ENCODE measurements at regions not wholly inside any gene's neighbourhood (a gene's known extent, or its start where the extent isn't known, plus 50 kb on each side); places are given as distances from the start of the nearest gene placed in this dataset.
"Not testable (repeated sequence)": the region's sequence is repeated elsewhere in the genome, so short reads cannot be mapped to it uniquely, and the experiment has no call there.

DNA sequence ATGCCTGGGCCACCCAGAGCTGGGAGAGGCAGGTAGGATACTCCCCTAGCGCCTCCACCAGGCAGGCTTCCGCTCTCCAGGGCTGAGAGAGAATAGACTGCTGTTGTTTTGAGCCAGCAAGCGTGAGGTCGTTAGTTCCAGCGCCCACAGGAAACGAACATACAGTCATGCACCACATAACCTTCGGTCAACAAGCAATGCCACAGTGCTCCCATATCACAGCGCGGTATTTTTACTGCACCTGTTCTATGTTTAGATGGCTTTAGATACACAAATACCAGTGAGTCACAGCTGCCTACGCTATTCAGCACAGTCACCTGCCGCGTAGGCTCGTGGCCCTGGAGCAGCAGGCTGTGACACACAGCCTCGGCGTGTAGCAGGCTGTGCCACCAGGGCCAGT is 5502.3 kb upstream of the TPTE start:
- H4K5ac ChIP-seq (ENCODE audit: low read depth, low read length); dilution Hi-C loops (cut with HindIII; ENCODE audit: low sequenced_read_pairs, unreplicated experiment); BruUV-seq (replicated peaks); H2BK15ac ChIP-seq (ENCODE audit: low read depth, low read length); H3K79me1 ChIP-seq (ENCODE audit: low read depth in 1 of 2, low read length in 2 of 2); H3K4me1 ChIP-seq (ENCODE audit: control insufficient read depth, insufficient read depth, low read length); H3K4me2 ChIP-seq (ENCODE audit: low read depth, low read length); H3K9me3 ChIP-seq (ENCODE audit: control insufficient read depth, insufficient read depth, low read length); H2AK9ac ChIP-seq (replicated peaks; ENCODE audit: low read depth, low read length, poor library complexity); H3K9me1 ChIP-seq (ENCODE audit: insufficient read depth, low read length); POLR2A ChIA-PET (ENCODE audit: unreplicated experiment); H2BK5ac ChIP-seq (ENCODE audit: low read depth, low read length, poor library complexity, severe bottlenecking); H3K18ac ChIP-seq (ENCODE audit: low read depth, low read length); H4K20me1 ChIP-seq (ENCODE audit: insufficient read depth, low read length); in situ Hi-C loops (cut with MboI; ENCODE audit: low sequenced_read_pairs); intact Hi-C loops (cut with micrococcal nuclease); H3K9ac ChIP-seq (ENCODE audit: low read depth, low read length); H4K8ac ChIP-seq (ENCODE audit: low read depth in 2 of 2, low read length in 2 of 2); H3K56ac ChIP-seq (ENCODE audit: extremely low read depth, insufficient read depth, low read length); H3K27me3 ChIP-seq (ENCODE audit: control insufficient read depth, insufficient read depth, low read length); H3K27ac ChIP-seq (ENCODE audit: insufficient read depth, low read length); H3K4me3 ChIP-seq (ENCODE audit: insufficient read depth, low read depth, low read length); ATAC-seq (ENCODE audit: low read depth); H2AK5ac ChIP-seq (ENCODE audit: low read depth, low read length); H2BK120ac ChIP-seq (ENCODE audit: low read depth, low read length); H3K23ac ChIP-seq (ENCODE audit: low read depth, low read length); H3K36me3 ChIP-seq (ENCODE audit: control insufficient read depth, insufficient read depth, low read length); CTCF ChIA-PET; H2BK20ac ChIP-seq (ENCODE audit: low read depth, low read length); H4K91ac ChIP-seq (ENCODE audit: insufficient read depth, low read depth, low read length); H3K14ac ChIP-seq (replicated peaks; ENCODE audit: low read depth, low read length); DNase-seq; H3K4ac ChIP-seq (ENCODE audit: low read depth, low read length); H2AFZ ChIP-seq (replicated peaks; ENCODE audit: low read length, poor library complexity): not testable (repeated sequence)
- no CpG with 5 or more reads among the region's 15 CpGs for WGBS, 2 experiments (ENCODE audit: extremely low coverage in 2 of 2, insufficient read length in 1 of 2)

DNA sequence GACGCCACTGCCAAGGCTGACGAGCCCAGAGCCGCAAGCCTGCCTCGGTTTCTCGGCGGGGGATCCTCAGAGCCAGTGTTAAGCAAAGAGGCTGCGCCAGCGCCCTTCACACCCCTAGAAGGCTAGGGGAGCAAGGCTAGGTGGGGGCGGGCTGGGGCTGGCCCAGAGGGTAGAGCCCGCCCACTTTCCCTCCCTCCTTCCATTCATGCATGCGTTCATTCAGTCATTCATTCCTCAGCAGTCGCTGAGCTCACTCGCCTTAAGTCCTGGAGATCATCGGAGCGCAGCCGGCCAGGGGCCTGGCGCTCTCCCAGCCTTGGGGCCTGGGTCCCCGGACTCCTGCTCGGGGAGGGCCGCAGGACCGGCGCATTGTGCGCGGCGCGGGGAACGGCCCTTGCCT is 5499.6 kb upstream of the TPTE start:
- H3K4me3 ChIP-seq (ENCODE audit: insufficient read depth, low read depth, low read length); H3K14ac ChIP-seq (replicated peaks; ENCODE audit: low read depth, low read length); H3K4me1 ChIP-seq (ENCODE audit: control insufficient read depth, insufficient read depth, low read length); H2AK5ac ChIP-seq (ENCODE audit: low read depth, low read length); H4K20me1 ChIP-seq (ENCODE audit: insufficient read depth, low read length); H3K4ac ChIP-seq (ENCODE audit: low read depth, low read length); H3K56ac ChIP-seq (ENCODE audit: extremely low read depth, insufficient read depth, low read length); H3K9ac ChIP-seq (ENCODE audit: low read depth, low read length); H3K4me2 ChIP-seq (ENCODE audit: low read depth, low read length); in situ Hi-C loops (cut with MboI; ENCODE audit: low sequenced_read_pairs); H2BK5ac ChIP-seq (ENCODE audit: low read depth, low read length, poor library complexity, severe bottlenecking); H3K18ac ChIP-seq (ENCODE audit: low read depth, low read length); H3K79me1 ChIP-seq (ENCODE audit: low read depth in 1 of 2, low read length in 2 of 2); DNase-seq; H4K8ac ChIP-seq (ENCODE audit: low read depth in 2 of 2, low read length in 2 of 2); intact Hi-C loops (cut with micrococcal nuclease); CTCF ChIA-PET; H2AK9ac ChIP-seq (replicated peaks; ENCODE audit: low read depth, low read length, poor library complexity); POLR2A ChIA-PET (ENCODE audit: unreplicated experiment); dilution Hi-C loops (cut with HindIII; ENCODE audit: low sequenced_read_pairs, unreplicated experiment); H3K9me3 ChIP-seq (ENCODE audit: control insufficient read depth, insufficient read depth, low read length); H3K36me3 ChIP-seq (ENCODE audit: control insufficient read depth, insufficient read depth, low read length); H3K9me1 ChIP-seq (ENCODE audit: insufficient read depth, low read length); BruUV-seq (replicated peaks); H3K27ac ChIP-seq (ENCODE audit: insufficient read depth, low read length); H3K23ac ChIP-seq (ENCODE audit: low read depth, low read length); H4K91ac ChIP-seq (ENCODE audit: insufficient read depth, low read depth, low read length); H2AFZ ChIP-seq (replicated peaks; ENCODE audit: low read length, poor library complexity); H4K5ac ChIP-seq (ENCODE audit: low read depth, low read length); H3K27me3 ChIP-seq (ENCODE audit: control insufficient read depth, insufficient read depth, low read length); H2BK15ac ChIP-seq (ENCODE audit: low read depth, low read length); H2BK120ac ChIP-seq (ENCODE audit: low read depth, low read length); H2BK20ac ChIP-seq (ENCODE audit: low read depth, low read length): not testable (repeated sequence)
- ATAC-seq (ENCODE audit: low read depth) = peak; percentile 67
- WGBS, 2 experiments (ENCODE audit: extremely low coverage in 2 of 2, insufficient read length in 1 of 2) = no CpG with 5 or more reads among the region's 27 CpGs

All from IMR-90 (cell line).